A549 (cell line): ENCODE measurements at regions not wholly inside any gene's neighbourhood (a gene's known extent, or its start where the extent isn't known, plus 50 kb on each side); places are given as distances from the start of the nearest gene placed in this dataset.

Source experiments
- ATAC-seq, 2 experiments: fragments of 200-7000 bp in 1 of 2; fragments of >200 bp in 1 of 2; cut with Nextera tagmentation in 1 of 2; cut with Tn5 transposase in 1 of 2; 3 replicates each; pipeline versions ENCODE4 v1.8.0 to v1.9.1; 2018 to 2020; ENCODE audit warnings: mild to moderate bottlenecking in 1 of 2, moderate library complexity in 1 of 2
- CTCF ChIA-PET: fragments of 300-600 bp; sonication (Branson Sonifier 250); formaldehyde crosslinking; extraction: SDS; loops from one replicate; lab custom pipeline; 2021; ENCODE audit warnings: antibody characterized with exemption, inconsistent platforms; lab: Yijun Ruan, JAX
- POLR2A ChIA-PET: fragments of 350-600 bp; formaldehyde crosslinking; extraction: SDS; loops from one replicate; lab custom pipeline; 2021; ENCODE audit warnings: antibody characterized with exemption, inconsistent platforms; lab: Yijun Ruan, JAX
- DNase-seq, 2 experiments: peaks; one replicate each; pipeline versions ENCODE4 v3.0.0 to v3.0.0-alpha.2; 2011 to 2016; ENCODE audit warnings: low read depth in 1 of 2, low spot score in 1 of 2
- FAIRE-seq: peaks from 2 replicates; lab custom pipeline; 2011; peaks lifted over from hg19 to GRCh38; lab: Jason Lieb, UNC
- H3K27ac ChIP-seq, 2 experiments: fragments of >200 bp; sonication (Bioruptor Twin); formaldehyde crosslinking; 3 replicates each; pipeline ENCODE4 v1.5.1; 2016 to 2017
- H3K4me1 ChIP-seq: fragments of >200 bp; sonication (Bioruptor Twin); formaldehyde crosslinking; 3 replicates; pipeline ENCODE4 v1.6.1; 2016
- H3K4me2 ChIP-seq: fragments of >200 bp; sonication (Bioruptor Twin); formaldehyde crosslinking; 3 replicates; pipeline ENCODE4 v1.6.1; 2016
- H3K4me3 ChIP-seq: fragments of >200 bp; sonication (Bioruptor Twin); formaldehyde crosslinking; 3 replicates; pipeline ENCODE4 v1.5.1; 2016
- H3K9me3 ChIP-seq: fragments of >200 bp; sonication (Bioruptor Twin); formaldehyde crosslinking; 3 replicates; pipeline ENCODE4 v1.6.1; 2016
- BCL3 ChIP-seq: fragments of >200 bp; sonication (Bioruptor Twin); formaldehyde crosslinking; IDR thresholded peaks from 3 replicates; pipeline ENCODE4 v1.6.1; 2016
- EHF ChIP-seq: fragments of 250-450 bp; sonication (Bioruptor Pico); IDR thresholded peaks from 2 replicates; pipeline ENCODE4 v1.5.0; 2020; ENCODE audit warnings: mild to moderate bottlenecking
- ELK1 ChIP-seq: fragments of 150-350 bp; IDR thresholded peaks from 2 replicates; pipeline ENCODE4 v1.6.1; 2014; ENCODE audit warnings: low read depth, mild to moderate bottlenecking, low read length
- FOSB ChIP-seq: fragments of 250-450 bp; sonication (Bioruptor Pico); IDR thresholded peaks from 2 replicates; pipeline ENCODE4 v1.5.0; 2020; ENCODE audit warnings: mild to moderate bottlenecking, moderate library complexity
- FOSL2 ChIP-seq, 2 experiments: fragments of 450-650 bp in 1 of 2; fragments of >200 bp in 1 of 2; sonication (Bioruptor Twin) in 1 of 2; formaldehyde crosslinking; IDR thresholded peaks; 2 replicates each; pipeline versions ENCODE4 v1.5.0 to v1.6.1; 2016 to 2020; ENCODE audit warnings: mild to moderate bottlenecking in 1 of 2, moderate library complexity in 1 of 2
- HES2 ChIP-seq: fragments of >200 bp; sonication (Bioruptor Twin); formaldehyde crosslinking; IDR thresholded peaks from 2 replicates; pipeline ENCODE4 v1.6.1; 2016
- HOXB13 ChIP-seq: fragments of 250-450 bp; sonication (Bioruptor Pico); IDR thresholded peaks from 2 replicates; pipeline ENCODE4 v1.5.0; 2020; ENCODE audit warnings: low read depth, mild to moderate bottlenecking, moderate library complexity
- HOXB5 ChIP-seq: fragments of 250-450 bp; sonication (Bioruptor Pico); IDR thresholded peaks from 2 replicates; pipeline ENCODE4 v1.5.0; 2020; ENCODE audit warnings: mild to moderate bottlenecking, moderate library complexity
- JUN ChIP-seq, 2 experiments: fragments of >200 bp; sonication (Bioruptor Twin); formaldehyde crosslinking; IDR thresholded peaks; 2 replicates in 1 of 2; 3 replicates in 1 of 2; pipeline ENCODE4 v1.6.1; 2016 to 2017
- MAFK ChIP-seq: fragments of 450-650 bp; IDR thresholded peaks from 2 replicates; pipeline ENCODE4 v1.6.1; 2014; ENCODE audit not compliant: partially characterized antibody
- MYC ChIP-seq: IDR thresholded peaks from 2 replicates; pipeline ENCODE4 v1.6.1; 2012; ENCODE audit warnings: mild to moderate bottlenecking, inconsistent platforms, low read length, improper control_type of control experiment, borderline replicate concordance
- PBX3 ChIP-seq: IDR thresholded peaks from 2 replicates; pipeline ENCODE4 v1.6.1; 2012
- POLR2A ChIP-seq: IDR thresholded peaks from 2 replicates; pipeline ENCODE4 v1.6.1; 2012; ENCODE audit warnings: mild to moderate bottlenecking, low read length
- RCOR1 ChIP-seq: fragments of 150-350 bp; IDR thresholded peaks from 2 replicates; pipeline ENCODE4 v1.6.1; 2014; ENCODE audit warnings: antibody characterized with exemption, low read length, low read depth
- RFX5 ChIP-seq: fragments of 450-650 bp; IDR thresholded peaks from 2 replicates; pipeline ENCODE4 v1.7.1; 2014; ENCODE audit warnings: antibody characterized with exemption, mild to moderate bottlenecking, moderate library complexity
- RNF2 ChIP-seq: fragments of 200-600 bp; sonication (generic); IDR thresholded peaks from 2 replicates; pipeline ENCODE4 v1.6.1; 2016; ENCODE audit warnings: low read depth, mild to moderate bottlenecking, antibody characterized with exemption, moderate library complexity, borderline replicate concordance
- SMC3 ChIP-seq: fragments of >200 bp; sonication (Bioruptor Twin); formaldehyde crosslinking; IDR thresholded peaks from 3 replicates; pipeline ENCODE4 v1.6.1; 2018; ENCODE audit warnings: inconsistent platforms
- WGBS: methylation state at CpG from one replicate; pipeline ENCODE4 v1.1.6; 2017; ENCODE audit errors: missing lambda C conversion rate; 5-methylcytosine and 5-hydroxymethylcytosine counted together
- TF ChIP-seq, protein P1 (sequence below): fragments of 200-600 bp; sonication (generic); IDR thresholded peaks from 2 replicates; pipeline ENCODE4 v1.6.1; 2016; ENCODE audit warnings: antibody characterized with exemption, mild to moderate bottlenecking, moderate library complexity
- TF ChIP-seq, protein P2 (sequence below): fragments of 250-450 bp; sonication (Bioruptor Pico); IDR thresholded peaks from 2 replicates; pipeline ENCODE4 v1.5.0; 2021; ENCODE audit warnings: mild to moderate bottlenecking, moderate library complexity, borderline replicate concordance

- TF ChIP-seq BCL3, result no peak
- no peak for TF ChIP-seq FOSB
- no peak for TF ChIP-seq RCOR1
- TF ChIP-seq, protein P1, sequence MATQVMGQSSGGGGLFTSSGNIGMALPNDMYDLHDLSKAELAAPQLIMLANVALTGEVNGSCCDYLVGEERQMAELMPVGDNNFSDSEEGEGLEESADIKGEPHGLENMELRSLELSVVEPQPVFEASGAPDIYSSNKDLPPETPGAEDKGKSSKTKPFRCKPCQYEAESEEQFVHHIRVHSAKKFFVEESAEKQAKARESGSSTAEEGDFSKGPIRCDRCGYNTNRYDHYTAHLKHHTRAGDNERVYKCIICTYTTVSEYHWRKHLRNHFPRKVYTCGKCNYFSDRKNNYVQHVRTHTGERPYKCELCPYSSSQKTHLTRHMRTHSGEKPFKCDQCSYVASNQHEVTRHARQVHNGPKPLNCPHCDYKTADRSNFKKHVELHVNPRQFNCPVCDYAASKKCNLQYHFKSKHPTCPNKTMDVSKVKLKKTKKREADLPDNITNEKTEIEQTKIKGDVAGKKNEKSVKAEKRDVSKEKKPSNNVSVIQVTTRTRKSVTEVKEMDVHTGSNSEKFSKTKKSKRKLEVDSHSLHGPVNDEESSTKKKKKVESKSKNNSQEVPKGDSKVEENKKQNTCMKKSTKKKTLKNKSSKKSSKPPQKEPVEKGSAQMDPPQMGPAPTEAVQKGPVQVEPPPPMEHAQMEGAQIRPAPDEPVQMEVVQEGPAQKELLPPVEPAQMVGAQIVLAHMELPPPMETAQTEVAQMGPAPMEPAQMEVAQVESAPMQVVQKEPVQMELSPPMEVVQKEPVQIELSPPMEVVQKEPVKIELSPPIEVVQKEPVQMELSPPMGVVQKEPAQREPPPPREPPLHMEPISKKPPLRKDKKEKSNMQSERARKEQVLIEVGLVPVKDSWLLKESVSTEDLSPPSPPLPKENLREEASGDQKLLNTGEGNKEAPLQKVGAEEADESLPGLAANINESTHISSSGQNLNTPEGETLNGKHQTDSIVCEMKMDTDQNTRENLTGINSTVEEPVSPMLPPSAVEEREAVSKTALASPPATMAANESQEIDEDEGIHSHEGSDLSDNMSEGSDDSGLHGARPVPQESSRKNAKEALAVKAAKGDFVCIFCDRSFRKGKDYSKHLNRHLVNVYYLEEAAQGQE, result no peak
- no peak for TF ChIP-seq HOXB5
Measured at GRCh38 chr2:144249035-144249637, 270.8 kb downstream of the ZEB2 start (continued).

DNA sequence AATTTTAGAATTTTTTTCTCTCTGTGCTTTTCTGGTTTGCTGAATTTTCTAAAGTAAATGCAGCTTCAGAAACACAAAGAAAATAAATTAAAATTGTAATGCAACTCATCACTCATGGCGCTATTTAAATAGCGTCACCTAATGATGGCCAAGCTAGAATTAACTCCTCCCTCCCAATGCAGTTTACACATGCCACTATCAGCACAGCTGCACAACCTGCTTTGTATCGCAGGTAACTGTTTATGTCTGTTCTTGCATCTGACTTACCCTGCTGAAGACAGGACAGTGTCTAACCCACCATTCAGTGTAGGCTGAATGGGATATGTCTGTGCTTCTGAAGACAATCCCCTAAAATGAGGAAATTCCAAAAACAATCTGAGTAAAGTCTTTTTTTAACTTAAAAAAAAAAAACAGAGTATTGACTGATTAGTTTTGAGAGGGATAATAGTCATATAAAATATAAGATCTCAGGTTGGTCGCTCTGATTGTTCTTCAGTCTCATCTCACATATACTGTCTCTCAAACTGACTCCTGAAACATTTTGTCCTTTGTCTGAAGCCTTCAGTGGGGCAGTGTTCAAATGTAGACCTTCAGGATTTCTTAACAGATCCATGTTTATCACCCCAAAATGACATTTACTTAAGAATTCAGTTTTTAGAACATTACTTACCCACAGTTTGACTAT, 271.4 kb downstream of the ZEB2 start:
- no peaks in the 10 kb centered on the region for H3K4me1 ChIP-seq
- TF ChIP-seq RNF2, result no peak
- no peak for TF ChIP-seq EHF
- no peak for TF ChIP-seq ELK1
- TF ChIP-seq JUN (IDR thresholded peaks at IDR 0.05), result no peak
- TF ChIP-seq POLR2A, result no peak
- no peak for TF ChIP-seq SMC3
- no peak for TF ChIP-seq MYC
- TF ChIP-seq HES2, result no peak
- TF ChIP-seq, all 56 proteins: peak for 0
- DNase-seq (no peak), FAIRE-seq (no peak), ATAC-seq (no peak)
- WGBS, result 93% methylated on average over 4 of the region's 4 CpGs
- ChIA-PET POLR2A (no interaction called here), CTCF (no interaction called here)
- H3K27ac ChIP-seq, result no peak overlapping the region
- no peak overlapping the region for H3K4me2 ChIP-seq
- no peak overlapping the region for H3K4me3 ChIP-seq
- H3K9me3 ChIP-seq, result peaks cover 11% of the 10 kb centered on the region; the same call in 1 of the 3 replicates

DNA sequence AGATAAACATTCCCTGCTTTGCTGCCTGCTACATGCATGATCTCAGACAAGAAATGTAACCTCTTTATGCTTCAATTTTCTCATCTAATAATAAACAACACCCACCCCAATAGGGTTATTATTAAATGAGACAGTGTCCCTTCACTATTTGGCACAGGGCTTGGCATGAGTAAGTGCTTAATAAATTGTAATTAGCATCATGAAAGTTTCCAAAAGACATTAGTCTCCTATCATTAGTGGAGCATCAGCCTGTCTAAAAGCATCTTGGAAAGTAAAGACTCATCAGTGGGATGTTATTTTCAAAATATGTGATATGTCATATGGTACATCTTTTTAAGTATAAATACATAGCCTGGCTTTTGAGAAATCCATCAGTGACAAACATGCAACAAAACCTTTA, 275.0 kb downstream of the ZEB2 start:
- no peak for ATAC-seq

More for the DNA sequence above, 275.0 kb downstream of the ZEB2 start:
- Histone ChIP-seq H3K27ac (no peak overlapping the region), H3K9me3 (no peaks in the 10 kb centered on the region), H3K4me3 (no peak overlapping the region), H3K4me2 (no peak overlapping the region), H3K4me1 (no peaks in the 10 kb centered on the region)
- ChIA-PET POLR2A (no interaction called here), CTCF (no interaction called here)
- FAIRE-seq, result no peak
- TF ChIP-seq MAFK (no peak), FOSL2 (IDR thresholded peaks at IDR 0.05) (no peak), FOSL2 (CRISPR knock-in tag; IDR thresholded peaks at IDR 0.05) (no peak), HOXB13 (CRISPR knock-in tag) (no peak), RFX5 (no peak), PBX3 (no peak)
- TF ChIP-seq, protein P2, sequence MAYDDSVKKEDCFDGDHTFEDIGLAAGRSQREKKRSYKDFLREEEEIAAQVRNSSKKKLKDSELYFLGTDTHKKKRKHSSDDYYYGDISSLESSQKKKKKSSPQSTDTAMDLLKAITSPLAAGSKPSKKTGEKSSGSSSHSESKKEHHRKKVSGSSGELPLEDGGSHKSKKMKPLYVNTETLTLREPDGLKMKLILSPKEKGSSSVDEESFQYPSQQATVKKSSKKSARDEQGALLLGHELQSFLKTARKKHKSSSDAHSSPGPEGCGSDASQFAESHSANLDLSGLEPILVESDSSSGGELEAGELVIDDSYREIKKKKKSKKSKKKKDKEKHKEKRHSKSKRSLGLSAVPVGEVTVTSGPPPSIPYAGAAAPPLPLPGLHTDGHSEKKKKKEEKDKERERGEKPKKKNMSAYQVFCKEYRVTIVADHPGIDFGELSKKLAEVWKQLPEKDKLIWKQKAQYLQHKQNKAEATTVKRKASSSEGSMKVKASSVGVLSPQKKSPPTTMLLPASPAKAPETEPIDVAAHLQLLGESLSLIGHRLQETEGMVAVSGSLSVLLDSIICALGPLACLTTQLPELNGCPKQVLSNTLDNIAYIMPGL, result no peak
- DNase-seq, result no peak
